ENCODE measurements at regions not wholly inside any gene's neighbourhood (a gene's known extent, or its start where the extent isn't known, plus 50 kb on each side); places are given as distances from the start of the nearest gene placed in this dataset.

DNA sequence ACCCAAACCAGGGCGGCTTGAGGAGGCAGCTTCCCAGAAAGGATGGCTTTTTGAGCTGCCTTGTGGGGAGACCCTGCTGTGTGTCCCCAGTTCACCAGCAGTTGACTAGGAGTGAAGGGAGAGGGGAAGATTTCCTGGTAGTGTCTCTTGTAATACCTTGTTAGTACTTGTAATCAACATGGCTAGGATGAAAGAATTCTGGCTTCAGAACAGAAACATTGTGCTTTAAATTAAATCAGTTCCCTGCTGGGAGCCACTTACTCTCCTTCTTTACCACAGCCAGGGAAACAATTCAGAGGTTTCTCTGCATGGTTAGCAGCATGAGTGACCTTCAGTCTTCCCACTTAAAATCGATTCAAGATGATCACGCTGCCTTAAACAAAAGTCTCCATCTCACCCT, 525.4 kb upstream of the ID4 start:
- TF ChIP-seq, protein P1, sequence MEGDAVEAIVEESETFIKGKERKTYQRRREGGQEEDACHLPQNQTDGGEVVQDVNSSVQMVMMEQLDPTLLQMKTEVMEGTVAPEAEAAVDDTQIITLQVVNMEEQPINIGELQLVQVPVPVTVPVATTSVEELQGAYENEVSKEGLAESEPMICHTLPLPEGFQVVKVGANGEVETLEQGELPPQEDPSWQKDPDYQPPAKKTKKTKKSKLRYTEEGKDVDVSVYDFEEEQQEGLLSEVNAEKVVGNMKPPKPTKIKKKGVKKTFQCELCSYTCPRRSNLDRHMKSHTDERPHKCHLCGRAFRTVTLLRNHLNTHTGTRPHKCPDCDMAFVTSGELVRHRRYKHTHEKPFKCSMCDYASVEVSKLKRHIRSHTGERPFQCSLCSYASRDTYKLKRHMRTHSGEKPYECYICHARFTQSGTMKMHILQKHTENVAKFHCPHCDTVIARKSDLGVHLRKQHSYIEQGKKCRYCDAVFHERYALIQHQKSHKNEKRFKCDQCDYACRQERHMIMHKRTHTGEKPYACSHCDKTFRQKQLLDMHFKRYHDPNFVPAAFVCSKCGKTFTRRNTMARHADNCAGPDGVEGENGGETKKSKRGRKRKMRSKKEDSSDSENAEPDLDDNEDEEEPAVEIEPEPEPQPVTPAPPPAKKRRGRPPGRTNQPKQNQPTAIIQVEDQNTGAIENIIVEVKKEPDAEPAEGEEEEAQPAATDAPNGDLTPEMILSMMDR (IDR thresholded peaks at IDR 0.05) = no peak
- TF ChIP-seq POLR2AphosphoS5 (IDR thresholded peaks at IDR 0.05) (no peak), EP300 (IDR thresholded peaks at IDR 0.05) (no peak)

Measured in sigmoid colon (tissue), 4 donors.